Lower leg skin (tissue), 3 donors: ENCODE measurements at regions not wholly inside any gene's neighbourhood (a gene's known extent, or its start where the extent isn't known, plus 50 kb on each side); places are given as distances from the start of the nearest gene placed in this dataset.

ENCODE experiments used
- CTCF ChIP-seq, 3 donors: fragments of 450-650 bp; IDR thresholded peaks; one replicate each; pipeline ENCODE4 v1.5.1; 2016; ENCODE audit warnings: antibody characterized with exemption in 3 of 3, mild to moderate bottlenecking in 3 of 3, moderate library complexity in 2 of 3
- POLR2A ChIP-seq, 2 donors: fragments of 450-650 bp; IDR thresholded peaks; one replicate each; pipeline ENCODE4 v1.6.1; 2016 to 2017; ENCODE audit warnings: antibody characterized with exemption in 2 of 2, mild to moderate bottlenecking in 1 of 2, moderate library complexity in 1 of 2

GRCh38 chr10:93131986-93132385, 58.3 kb downstream of the CYP26A1 start:
- TF ChIP-seq POLR2A (IDR thresholded peaks at IDR 0.05), result no peak
- no peak for TF ChIP-seq CTCF (IDR thresholded peaks at IDR 0.05)
